Stimulated activated CD8-positive, alpha-beta memory T cell treated with anti-CD3 and anti-CD28 coated beads, Interleukin-2, amount 100 ng/mL, for 48 hours (primary cell): ENCODE measurements at regions not wholly inside any gene's neighbourhood (a gene's known extent, or its start where the extent isn't known, plus 50 kb on each side); places are given as distances from the start of the nearest gene placed in this dataset.

Experiments
- DNase-seq, 2 donors: peaks; one replicate each; pipeline ENCODE4 v3.0.0-alpha.2; 2020; ENCODE audit warnings: low read depth in 2 of 2

- no peak for DNase-seq
Observed at GRCh38 chr10:129272866-129273650, 194.0 kb upstream of the MGMT start.

GRCh38 chr10:129273860-129274259 is 193.2 kb upstream of the MGMT start:
- no peak for DNase-seq

DNA sequence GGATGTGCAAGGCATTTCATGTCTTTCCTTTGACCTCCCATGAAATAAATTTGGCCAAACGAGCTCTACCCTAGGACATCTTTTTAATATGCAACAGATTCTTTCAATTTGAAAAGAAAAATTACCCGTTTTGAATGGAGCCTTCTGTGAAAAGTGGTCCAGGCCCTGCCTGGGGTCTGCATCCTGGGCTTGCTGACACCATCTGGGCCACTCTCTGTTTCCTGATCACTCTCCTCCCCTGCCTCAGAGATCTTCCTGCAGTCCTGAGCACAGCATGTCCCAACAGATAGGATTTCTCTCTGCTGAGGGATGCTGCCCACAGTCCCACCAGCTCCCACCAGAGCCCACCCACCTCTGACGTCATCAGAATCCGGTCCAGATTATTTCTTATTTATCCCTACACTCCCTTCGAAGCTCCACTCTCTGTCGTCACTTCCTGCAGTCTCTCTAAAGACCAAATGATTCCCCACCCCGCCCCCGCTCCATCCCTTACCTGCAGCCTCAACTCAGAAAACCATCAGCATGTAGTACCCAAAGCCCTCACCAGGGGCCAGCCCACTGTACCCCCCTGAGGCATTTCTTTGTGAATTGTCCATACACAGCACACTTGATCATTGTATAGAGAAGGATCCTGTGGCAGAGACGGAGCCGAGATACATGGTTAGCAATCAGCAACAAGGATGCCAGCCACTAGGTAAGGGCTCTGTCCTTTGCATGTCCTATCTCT is 192.1 kb upstream of the MGMT start:
- no peak for DNase-seq

DNA sequence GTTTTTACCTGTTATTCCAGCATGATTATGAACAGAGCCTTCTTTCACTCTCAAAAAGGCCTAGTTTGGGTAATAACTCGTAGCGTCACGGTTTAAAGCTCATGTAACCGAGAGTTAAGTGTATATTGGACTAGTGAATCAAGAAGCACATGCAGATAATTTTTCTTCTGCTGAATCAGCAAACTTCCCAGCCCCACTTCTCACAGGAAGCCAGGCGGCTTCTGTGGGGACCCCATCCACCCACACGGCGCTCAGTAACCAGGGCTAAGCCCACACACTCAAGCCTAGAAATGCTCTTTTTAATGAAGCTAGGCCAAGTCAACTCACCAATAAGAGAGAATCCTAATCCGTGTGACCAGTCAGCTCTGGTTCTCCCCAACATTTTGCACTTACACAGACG is 191.2 kb upstream of the MGMT start:
- DNase-seq, result no peak

DNA sequence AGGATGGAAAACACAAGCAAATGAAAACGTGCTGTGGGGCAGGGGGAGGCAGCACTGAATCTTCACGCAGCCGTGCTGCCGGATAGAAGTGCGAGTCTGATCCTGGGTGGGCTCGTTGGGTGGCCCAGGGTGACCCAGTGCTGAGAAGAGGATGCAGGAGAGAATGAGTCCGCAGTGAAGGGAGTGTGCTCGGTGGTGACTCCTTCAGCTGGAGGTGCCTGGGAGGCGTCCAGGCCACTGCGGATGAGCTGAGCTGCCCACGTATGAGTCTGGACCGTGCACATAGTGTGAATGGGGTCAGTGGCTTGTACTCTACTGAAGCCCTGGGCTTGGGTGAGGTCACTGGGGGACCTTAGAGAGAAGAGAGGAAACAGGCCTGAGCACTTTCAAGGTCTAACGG is 190.0 kb upstream of the MGMT start:
- no peak for DNase-seq

GRCh38 chr10:129277841-129278240 is 189.2 kb upstream of the MGMT start:
- DNase-seq, result no peak

DNA sequence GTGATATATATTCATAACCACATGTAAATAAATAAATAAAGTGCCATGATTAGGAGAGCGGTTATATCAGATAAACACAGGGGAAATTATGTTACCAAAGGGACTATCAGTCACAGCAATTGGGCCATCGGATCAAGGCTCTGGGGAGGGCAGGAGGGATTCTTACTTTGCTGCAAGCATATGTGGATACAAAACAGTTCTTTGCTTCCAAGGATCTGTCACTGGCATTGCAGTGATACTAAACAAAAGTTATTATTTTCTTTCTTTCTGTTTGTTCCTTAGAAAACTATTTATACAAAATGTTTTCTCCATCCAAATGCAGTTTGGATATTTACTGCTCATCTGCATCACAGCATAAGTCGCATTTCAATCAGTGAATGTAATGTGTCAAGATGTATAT is 188.4 kb upstream of the MGMT start:
- no peak for DNase-seq

DNA sequence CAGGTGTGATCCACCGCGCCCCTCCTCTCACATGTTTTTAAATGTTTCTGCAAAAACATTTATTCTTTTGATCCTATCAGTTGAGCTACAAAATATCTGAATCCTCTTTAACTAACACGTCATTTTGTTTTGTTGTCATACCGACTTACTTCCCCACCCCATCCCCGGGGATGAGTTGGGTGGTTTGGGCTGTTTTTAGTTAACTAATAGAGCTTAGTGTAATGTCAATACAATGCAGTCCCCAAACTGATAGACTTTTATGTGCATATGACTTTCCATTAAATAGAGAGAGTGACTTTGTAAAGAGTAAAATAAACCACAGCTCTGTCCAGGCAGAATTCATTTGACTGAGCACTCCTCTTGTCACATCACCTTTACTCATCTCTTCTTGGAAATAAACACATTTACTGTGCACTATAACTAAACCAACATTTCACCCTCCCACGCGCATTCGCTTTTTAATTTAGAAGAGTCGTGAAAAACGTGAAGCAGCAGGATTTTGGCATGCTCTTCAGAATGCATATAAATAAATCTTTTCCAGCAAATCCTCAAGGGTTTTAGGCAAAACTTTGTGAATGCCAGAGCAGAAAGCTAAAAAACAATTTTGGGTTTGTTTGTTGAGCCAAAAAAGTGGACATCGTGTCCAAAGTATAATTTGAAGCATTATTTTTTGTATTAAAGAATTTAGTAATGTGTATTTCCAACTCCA is 187.4 kb upstream of the MGMT start:
- no peak for DNase-seq

- DNase-seq, result no peak
Observed at GRCh38 chr10:129280155-129280502, 186.9 kb upstream of the MGMT start.

DNA sequence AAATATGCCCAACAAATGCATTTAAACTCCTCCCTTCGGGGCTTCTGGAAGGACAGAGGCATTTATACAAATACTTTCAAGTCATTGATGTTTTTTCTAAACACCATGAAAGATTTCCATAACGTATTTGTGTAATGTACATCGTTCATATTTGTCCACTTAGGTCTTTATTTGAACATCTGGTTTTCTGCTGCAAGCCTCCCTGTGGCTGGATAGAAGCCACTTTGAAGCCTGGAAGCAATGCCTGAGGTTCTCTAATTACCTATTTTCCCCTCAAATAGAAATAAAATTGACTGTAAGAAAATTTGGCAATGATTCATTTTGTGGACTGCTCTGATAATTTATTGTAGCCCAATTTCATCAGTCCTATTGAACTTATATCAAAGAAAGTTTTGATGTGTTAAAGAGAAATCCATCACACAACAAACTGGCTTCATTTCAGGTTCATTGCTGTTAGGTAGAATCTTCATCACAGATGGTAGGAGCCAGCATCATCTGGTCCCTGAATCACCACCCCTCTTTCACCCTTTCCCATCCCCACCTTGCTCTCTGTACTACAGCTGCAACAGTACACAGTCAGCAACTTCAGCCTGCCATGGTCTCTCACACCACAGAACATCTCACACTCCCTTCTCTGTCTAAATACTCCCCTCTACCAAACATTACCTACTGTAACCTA is 186.0 kb upstream of the MGMT start:
- DNase-seq, result no peak

DNA sequence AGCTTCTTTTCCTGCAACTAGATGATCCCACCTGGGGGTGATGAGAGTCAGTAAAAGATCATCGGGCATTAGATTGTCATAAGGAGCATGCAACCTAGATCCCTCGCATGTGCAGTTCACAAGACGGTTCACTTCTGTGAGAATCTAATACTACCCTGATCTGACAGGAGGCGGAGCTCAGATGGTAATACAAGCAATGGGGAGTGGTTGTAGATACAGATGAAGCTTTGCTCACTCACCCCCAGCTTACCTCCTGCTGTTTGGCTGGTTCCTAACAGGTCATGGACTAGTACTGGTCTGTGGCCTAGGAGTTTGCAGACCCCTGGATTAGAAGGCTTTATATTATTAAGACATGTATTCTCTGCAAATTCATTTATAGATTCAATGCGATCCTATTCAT is 181.6 kb upstream of the MGMT start:
- DNase-seq, result no peak

GRCh38 chr10:129288999-129289584 is 177.9 kb upstream of the MGMT start:
- no peak for DNase-seq

DNA sequence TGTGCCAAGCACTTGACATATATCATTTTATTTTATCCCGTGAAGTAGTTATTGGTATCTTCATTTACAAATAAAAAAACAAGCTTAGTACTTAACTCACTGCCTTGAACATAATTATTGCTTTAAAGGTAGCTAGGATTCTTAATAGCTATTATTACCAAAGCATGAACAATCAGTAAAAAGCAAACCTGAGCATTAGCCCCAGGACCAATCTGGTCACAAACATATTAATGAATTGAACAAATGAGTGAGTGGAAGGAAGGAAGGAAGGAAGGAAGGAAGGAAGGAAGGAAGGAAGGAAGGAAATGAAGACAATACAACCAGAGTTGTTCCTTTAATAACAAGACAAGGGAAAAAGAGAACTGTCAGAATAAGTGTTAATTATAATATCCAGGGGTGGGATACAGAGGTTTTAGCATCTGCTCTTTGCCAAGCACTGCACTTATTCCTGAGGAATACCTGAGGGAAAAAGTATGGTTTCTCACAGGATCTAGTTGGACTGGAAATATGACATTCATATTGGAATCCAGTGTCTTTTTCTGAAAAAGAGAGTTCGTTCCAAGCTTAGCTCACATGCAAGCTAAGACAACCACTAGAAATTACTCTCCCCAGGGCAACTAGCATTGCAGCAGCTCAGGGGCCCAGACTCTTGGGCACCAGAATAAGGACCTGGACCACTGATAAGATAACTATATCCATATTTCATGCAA is 172.9 kb upstream of the MGMT start:
- no peak for DNase-seq

- DNase-seq, result no peak
Observed at GRCh38 chr10:129294944-129295343, 172.1 kb upstream of the MGMT start.

GRCh38 chr10:129305046-129305445 is 162.0 kb upstream of the MGMT start:
- no peak for DNase-seq

DNA sequence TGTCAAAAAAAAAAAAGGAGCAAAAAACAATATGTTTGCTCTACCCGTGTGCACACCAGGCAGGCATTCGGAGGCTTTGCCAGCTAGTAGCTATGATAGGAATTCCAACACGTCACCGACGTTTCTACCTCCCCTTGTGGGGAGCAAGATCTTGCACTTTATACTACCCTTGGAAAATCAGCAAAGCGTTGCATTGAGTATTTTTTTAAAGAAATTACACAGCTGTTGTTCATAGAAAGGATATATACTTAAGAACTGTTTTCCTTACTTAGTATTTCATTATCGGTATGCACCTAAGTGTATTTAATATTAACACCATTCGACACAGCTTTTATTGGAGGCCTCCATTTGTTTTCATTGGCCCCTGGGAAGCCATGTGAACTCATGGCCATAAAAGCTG is 159.9 kb upstream of the MGMT start:
- DNase-seq, result no peak

DNA sequence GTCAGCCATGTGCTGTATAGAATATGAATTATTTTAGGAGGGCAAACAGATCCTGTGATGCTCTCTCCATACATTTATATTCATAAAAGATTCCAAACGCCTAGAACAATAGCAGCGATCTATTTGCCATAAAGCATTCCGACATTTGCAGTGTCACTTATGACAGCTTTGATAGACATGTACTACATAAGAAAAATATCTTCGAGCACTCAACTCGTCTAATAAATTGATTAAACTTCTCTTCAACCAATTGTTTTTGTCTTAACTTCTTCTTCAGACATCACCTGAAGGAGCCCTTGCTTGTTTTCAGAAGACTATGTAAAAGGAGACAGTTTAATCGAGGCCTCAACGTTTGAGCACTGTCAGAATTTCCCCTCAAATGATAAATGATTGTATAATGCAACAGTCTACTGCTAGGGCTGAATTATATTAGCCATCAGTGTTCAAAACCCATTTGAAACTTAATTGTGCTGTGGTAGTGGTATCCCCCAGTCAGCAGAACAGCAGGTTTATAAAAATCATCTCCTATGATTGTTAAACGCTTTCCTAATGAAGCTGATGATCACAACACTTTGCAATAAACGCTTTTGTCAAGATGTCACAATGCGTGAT is 158.0 kb upstream of the MGMT start:
- no peak for DNase-seq

GRCh38 chr10:129309565-129309964 is 157.5 kb upstream of the MGMT start:
- DNase-seq, result no peak

GRCh38 chr10:129310881-129311280 is 156.2 kb upstream of the MGMT start:
- DNase-seq, result no peak

DNA sequence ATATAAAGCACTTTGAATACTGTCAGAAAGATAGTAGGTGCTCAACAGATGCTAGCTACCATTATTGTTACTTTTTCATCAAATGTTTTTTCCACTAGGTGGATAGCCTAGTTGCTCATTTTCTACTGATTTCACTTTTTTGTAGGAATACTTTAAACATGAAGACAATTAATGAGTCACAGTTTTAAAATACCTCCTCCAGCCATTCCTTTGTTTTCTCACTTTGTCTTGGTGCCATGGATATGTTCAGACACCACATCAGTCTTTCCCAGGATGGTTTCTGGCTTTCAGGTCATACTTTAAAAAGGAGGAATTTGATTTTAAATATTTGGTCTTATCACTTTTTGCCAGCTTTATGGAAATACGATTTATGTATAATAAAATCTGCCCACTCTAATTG is 147.1 kb upstream of the MGMT start:
- no peak for DNase-seq

- DNase-seq, result no peak
Observed at GRCh38 chr10:129320340-129320739, 146.7 kb upstream of the MGMT start.
